Endodermal cell (in vitro differentiated cells): ENCODE measurements at regions not wholly inside any gene's neighbourhood (a gene's known extent, or its start where the extent isn't known, plus 50 kb on each side); places are given as distances from the start of the nearest gene placed in this dataset.

Experiments used
- DNase-seq: peaks from one replicate; pipeline ENCODE4 v3.0.0-alpha.2; 2017
- H3K27ac ChIP-seq: 2 replicates; pipeline ENCODE4 v1.5.1; 2013; ENCODE audit warnings: mild to moderate bottlenecking, low read depth, low read length, moderate library complexity
- H3K27me3 ChIP-seq: 2 replicates; pipeline ENCODE4 v1.6.1; 2013; ENCODE audit warnings: mild to moderate bottlenecking, low read length, moderate library complexity; ENCODE audit not compliant: insufficient read depth, control insufficient read depth, poor library complexity, severe bottlenecking
- H3K36me3 ChIP-seq: 2 replicates; pipeline ENCODE4 v1.7.0; 2013; ENCODE audit warnings: mild to moderate bottlenecking, low read length, moderate library complexity; ENCODE audit not compliant: control insufficient read depth, insufficient read depth
- H3K4me1 ChIP-seq: one replicate; pipeline ENCODE4 v1.7.0; 2013; ENCODE audit warnings: low read length; ENCODE audit not compliant: control insufficient read depth, insufficient read depth
- H3K4me3 ChIP-seq: 2 replicates; pipeline ENCODE4 v1.5.1; 2013; ENCODE audit warnings: mild to moderate bottlenecking, low read length, moderate library complexity
- H3K9ac ChIP-seq: 2 replicates; pipeline ENCODE4 v1.6.1; 2013; ENCODE audit warnings: mild to moderate bottlenecking, low read length, moderate library complexity; ENCODE audit not compliant: poor library complexity, severe bottlenecking; ENCODE audit errors: extremely low read depth
- H3K9me3 ChIP-seq: 2 replicates; pipeline ENCODE4 v1.6.1; 2013; ENCODE audit warnings: mild to moderate bottlenecking, low read length, moderate library complexity; ENCODE audit not compliant: control insufficient read depth
- H3K27ac Mint-ChIP-seq: 2 replicates; pipeline ENCODE4 v1.8.0; 2020; ENCODE audit warnings: mixed read lengths
- H3K27me3 Mint-ChIP-seq: 2 replicates; pipeline ENCODE4 v1.8.0; 2021; ENCODE audit warnings: mild to moderate bottlenecking, mixed read lengths; ENCODE audit not compliant: insufficient read depth
- H3K36me3 Mint-ChIP-seq: 2 replicates; pipeline ENCODE4 v1.8.0; 2020; ENCODE audit warnings: low read depth, mixed read lengths
- H3K4me1 Mint-ChIP-seq: 2 replicates; pipeline ENCODE4 v1.8.0; 2020; ENCODE audit warnings: mixed read lengths
- H3K4me3 Mint-ChIP-seq: 2 replicates; pipeline ENCODE4 v1.8.0; 2020; ENCODE audit warnings: mild to moderate bottlenecking, moderate library complexity, mixed read lengths
- H3K9me3 Mint-ChIP-seq: 2 replicates; pipeline ENCODE4 v1.8.0; 2020; ENCODE audit warnings: mild to moderate bottlenecking, mixed read lengths
- WGBS, 2 experiments: methylation state at CpG; one replicate each; pipeline versions ENCODE4 v1.1.5 to v1.1.7; 2013; ENCODE audit warnings: missing lambda C conversion rate in 2 of 2, mixed read lengths in 1 of 2; ENCODE audit not compliant: insufficient coverage in 1 of 2, insufficient read length in 1 of 2; 5-methylcytosine and 5-hydroxymethylcytosine counted together
- TF ChIP-seq, protein P1 (sequence below): fragments of 200-600 bp; sonication (generic); conservative IDR thresholded peaks from 2 replicates; pipeline ENCODE4 v1.5.0; 2021; ENCODE audit warnings: antibody characterized with exemption, mild to moderate bottlenecking

DNA sequence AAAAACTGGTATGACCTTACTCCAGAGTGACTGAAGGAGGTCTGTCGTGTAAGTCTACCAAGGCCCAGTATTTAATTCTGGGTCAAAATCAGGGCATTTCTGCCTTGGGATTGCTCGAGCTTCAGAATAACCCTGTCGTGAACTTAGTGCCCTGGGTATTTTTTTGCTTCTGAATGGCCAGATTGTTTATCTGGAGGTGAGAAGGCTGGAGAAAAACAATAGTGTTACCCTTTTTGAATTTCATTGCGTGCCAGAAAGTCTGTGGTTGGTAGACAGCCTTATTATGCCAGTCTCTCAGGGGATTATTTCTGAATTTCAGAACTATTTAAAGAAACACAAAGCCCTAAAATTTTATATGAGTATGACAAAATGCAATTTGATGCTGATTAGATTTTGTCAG is 323.4 kb downstream of the CSNK1G3 start:
- H3K4me3 ChIP-seq: no peak overlapping the region
- WGBS, 2 experiments: 77 to 83% methylated on average over 2 to 4 of the region's 4 CpGs
- Mint-ChIP-seq H3K27me3 (no peaks in the 10 kb centered on the region), H3K4me1 (peaks cover 12% of the 10 kb centered on the region), H3K36me3 (no peaks in the 10 kb centered on the region), H3K4me3 (no peak overlapping the region), H3K27ac (no peak overlapping the region), H3K9me3 (peaks cover 5% of the 10 kb centered on the region)
- H3K9me3 ChIP-seq: peaks cover 14% of the 10 kb centered on the region
- no peak overlapping the region for H3K27ac ChIP-seq
- no peaks in the 10 kb centered on the region for H3K27me3 ChIP-seq
- DNase-seq: no peak
- peaks cover 4% of the 10 kb centered on the region for H3K4me1 ChIP-seq
- TF ChIP-seq, protein P1, sequence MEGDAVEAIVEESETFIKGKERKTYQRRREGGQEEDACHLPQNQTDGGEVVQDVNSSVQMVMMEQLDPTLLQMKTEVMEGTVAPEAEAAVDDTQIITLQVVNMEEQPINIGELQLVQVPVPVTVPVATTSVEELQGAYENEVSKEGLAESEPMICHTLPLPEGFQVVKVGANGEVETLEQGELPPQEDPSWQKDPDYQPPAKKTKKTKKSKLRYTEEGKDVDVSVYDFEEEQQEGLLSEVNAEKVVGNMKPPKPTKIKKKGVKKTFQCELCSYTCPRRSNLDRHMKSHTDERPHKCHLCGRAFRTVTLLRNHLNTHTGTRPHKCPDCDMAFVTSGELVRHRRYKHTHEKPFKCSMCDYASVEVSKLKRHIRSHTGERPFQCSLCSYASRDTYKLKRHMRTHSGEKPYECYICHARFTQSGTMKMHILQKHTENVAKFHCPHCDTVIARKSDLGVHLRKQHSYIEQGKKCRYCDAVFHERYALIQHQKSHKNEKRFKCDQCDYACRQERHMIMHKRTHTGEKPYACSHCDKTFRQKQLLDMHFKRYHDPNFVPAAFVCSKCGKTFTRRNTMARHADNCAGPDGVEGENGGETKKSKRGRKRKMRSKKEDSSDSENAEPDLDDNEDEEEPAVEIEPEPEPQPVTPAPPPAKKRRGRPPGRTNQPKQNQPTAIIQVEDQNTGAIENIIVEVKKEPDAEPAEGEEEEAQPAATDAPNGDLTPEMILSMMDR: no peak
- no peak overlapping the region for H3K9ac ChIP-seq
- no peaks in the 10 kb centered on the region for H3K36me3 ChIP-seq

DNA sequence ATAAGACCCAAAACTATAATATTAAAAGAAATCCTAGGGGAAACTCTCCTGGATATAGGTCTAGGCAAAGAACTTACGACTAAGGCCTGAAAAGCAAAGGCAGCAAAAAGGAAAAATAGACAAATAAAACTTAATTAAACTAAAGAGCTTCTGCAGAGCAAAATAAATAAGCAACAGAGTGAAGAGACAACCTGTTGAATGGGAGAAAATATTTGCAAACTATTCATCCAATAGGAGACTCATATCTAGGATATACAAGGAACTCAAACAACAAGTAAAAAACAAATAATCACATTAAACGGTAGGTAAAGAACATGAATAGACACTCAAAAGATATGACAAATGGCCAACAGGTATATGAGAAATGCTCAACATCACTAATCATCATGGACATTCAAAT is 318.6 kb downstream of the CSNK1G3 start:
- DNase-seq: no peak
- H3K36me3 ChIP-seq: no peaks in the 10 kb centered on the region
- H3K4me3 ChIP-seq: no peak overlapping the region
- no peaks in the 10 kb centered on the region for H3K27me3 ChIP-seq
- TF ChIP-seq, protein P1: no peak
- no peaks in the 10 kb centered on the region for H3K9me3 ChIP-seq
- WGBS, 2 experiments: 98% methylated on average over 2 of the region's 2 CpGs; no CpG with 5 or more reads in 1 of the 2 experiments
- no peak overlapping the region for H3K9ac ChIP-seq
- H3K4me1 ChIP-seq: peaks cover 4% of the 10 kb centered on the region
- H3K27ac ChIP-seq: no peak overlapping the region
- Mint-ChIP-seq H3K36me3 (no peaks in the 10 kb centered on the region), H3K4me3 (no peak overlapping the region), H3K27me3 (no peaks in the 10 kb centered on the region), H3K4me1 (peaks cover 4% of the 10 kb centered on the region), H3K9me3 (no peaks in the 10 kb centered on the region), H3K27ac (no peak overlapping the region)

DNA sequence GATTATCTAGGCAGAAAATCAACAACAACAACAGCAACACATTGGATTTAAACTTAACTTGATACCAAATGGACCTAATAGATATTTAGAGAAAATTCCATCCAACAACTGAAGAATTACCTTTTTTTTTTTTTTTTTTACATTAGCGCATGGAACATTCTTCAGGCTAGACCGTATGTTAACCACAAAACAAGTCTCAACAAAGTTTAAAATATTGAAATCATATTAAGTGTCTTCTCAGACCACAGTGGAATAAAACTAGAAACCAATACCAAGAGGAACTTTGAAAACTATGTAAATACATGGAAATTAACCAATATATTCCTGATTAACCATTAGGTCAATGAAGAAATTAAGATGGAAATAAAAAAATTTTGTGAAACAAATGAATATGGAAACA is 315.8 kb downstream of the CSNK1G3 start:
- Histone ChIP-seq H3K9me3 (peaks cover 8% of the 10 kb centered on the region), H3K9ac (no peak overlapping the region), H3K4me3 (no peak overlapping the region), H3K27me3 (no peaks in the 10 kb centered on the region), H3K4me1 (no peaks in the 10 kb centered on the region), H3K36me3 (no peaks in the 10 kb centered on the region), H3K27ac (no peak overlapping the region)
- Mint-ChIP-seq H3K4me1 (no peaks in the 10 kb centered on the region), H3K27me3 (no peaks in the 10 kb centered on the region), H3K36me3 (peaks cover 2% of the 10 kb centered on the region), H3K27ac (no peak overlapping the region), H3K4me3 (no peak overlapping the region), H3K9me3 (peaks cover 7% of the 10 kb centered on the region)
- no peak for DNase-seq
- 88 to 100% methylated on average over 1 to 2 of the region's 2 CpGs for WGBS, 2 experiments
- TF ChIP-seq, protein P1: no peak
